ENCODE measurements at regions not wholly inside any gene's neighbourhood (a gene's known extent, or its start where the extent isn't known, plus 50 kb on each side); places are given as distances from the start of the nearest gene placed in this dataset.
"Not testable (repeated sequence)": the region's sequence is repeated elsewhere in the genome, so short reads cannot be mapped to it uniquely, and the experiment has no call there.

DNA sequence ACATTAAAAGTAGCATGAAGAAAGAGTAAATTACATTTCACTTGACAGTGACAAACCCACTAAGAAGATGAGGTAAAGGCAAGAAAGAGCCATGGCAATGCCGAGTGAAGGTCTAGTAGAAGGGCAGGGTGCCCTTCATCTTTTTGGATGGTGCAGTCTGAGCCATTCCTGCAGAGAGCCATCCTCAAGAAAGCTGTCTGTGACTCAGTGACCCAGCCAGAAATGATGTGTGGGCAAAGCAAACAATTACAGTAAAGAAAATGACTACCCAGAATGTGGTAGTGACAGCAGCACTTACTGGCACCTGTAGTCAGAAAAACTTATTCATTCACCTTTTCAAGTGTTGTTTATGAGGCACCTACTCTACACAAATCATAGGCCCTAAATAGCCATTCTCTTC, 281.7 kb downstream of the DUSP6 start:
- Histone ChIP-seq H3K36me3 (ENCODE audit: insufficient read depth, low read length) (no peaks in the 10 kb centered on the region), H3K9me3 (replicated peaks; ENCODE audit: low read length) (no peaks in the 10 kb centered on the region), H3K4me1 (ENCODE audit: control insufficient read depth, insufficient read depth, low read length) (peaks cover 33% of the 10 kb centered on the region), H3K4me2 (ENCODE audit: low read length) (no peak overlapping the region), H3K27me3 (ENCODE audit: control insufficient read depth, insufficient read depth, low read length) (no peaks in the 10 kb centered on the region), H3K4me3 (ENCODE audit: low read length) (no peak overlapping the region), H3K9ac (ENCODE audit: low read depth, low read length) (no peak overlapping the region)

DNA sequence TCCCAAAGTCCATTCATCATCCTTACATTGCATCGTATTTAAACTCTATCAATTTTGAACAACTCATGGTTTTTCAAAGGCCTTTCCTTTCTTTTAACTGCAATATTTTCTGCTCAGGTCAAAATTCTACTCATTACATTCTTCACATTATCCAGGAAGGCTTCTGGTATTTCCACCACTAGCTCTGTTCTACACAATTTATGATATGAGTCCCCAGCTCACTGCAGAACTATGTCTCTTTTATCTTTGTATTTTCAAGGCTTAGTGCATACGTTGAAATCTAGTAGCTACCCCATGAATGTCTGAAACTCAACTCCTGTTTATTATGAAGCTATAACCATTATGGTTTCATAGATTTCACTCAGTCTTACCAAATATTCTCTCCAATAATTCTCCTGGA, 282.9 kb downstream of the DUSP6 start:
- Histone ChIP-seq H3K36me3 (ENCODE audit: insufficient read depth, low read length) (no peaks in the 10 kb centered on the region), H3K27me3 (ENCODE audit: control insufficient read depth, insufficient read depth, low read length) (no peaks in the 10 kb centered on the region), H3K9ac (ENCODE audit: low read depth, low read length) (no peak overlapping the region), H3K9me3 (replicated peaks; ENCODE audit: low read length) (no peaks in the 10 kb centered on the region), H3K4me1 (ENCODE audit: control insufficient read depth, insufficient read depth, low read length) (peaks cover 40% of the 10 kb centered on the region), H3K4me2 (ENCODE audit: low read length) (no peak overlapping the region), H3K4me3 (ENCODE audit: low read length) (no peak overlapping the region)

DNA sequence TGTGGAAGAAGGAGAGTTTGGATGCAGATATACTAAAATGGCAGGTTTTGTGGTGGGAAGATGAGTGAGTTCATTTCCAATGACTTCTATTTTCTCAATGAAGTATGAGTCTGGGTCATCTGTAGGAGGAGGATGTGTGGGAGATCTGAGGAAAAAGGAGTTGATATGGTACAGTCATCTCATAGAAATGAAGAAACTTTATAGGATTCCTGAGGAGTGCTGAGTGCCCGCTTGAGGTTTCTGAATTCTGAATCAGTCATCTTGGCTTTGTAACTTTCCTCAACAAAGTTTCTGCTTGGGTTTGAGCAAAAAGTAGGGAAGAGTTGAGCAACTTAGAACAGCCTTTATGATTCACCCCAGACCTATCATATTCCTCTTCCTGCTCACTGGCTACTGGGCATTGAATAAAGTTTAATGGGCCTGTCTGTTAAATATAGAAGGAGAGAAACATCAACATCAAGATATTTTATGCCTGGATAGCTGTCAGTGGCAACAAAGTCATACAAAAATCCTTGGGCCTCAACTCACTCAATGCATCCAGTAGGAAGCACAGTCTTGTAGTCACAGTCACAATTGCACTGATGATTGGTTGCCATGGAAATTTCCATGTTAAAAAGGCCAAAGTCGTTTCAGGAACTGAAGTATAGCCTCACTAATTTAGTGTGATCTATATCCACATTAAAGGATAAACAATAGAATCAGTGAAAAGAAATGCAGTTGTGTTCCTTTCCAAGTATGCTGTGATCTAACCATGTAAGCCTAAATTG, 284.7 kb downstream of the DUSP6 start:
- Histone ChIP-seq H3K36me3 (ENCODE audit: insufficient read depth, low read length) (no peaks in the 10 kb centered on the region), H3K4me2 (ENCODE audit: low read length) (peak overlapping the region; percentile 43), H3K9ac (ENCODE audit: low read depth, low read length) (peak overlapping the region; percentile 44), H3K27me3 (ENCODE audit: control insufficient read depth, insufficient read depth, low read length) (no peaks in the 10 kb centered on the region), H3K4me3 (ENCODE audit: low read length) (no peak overlapping the region), H3K4me1 (ENCODE audit: control insufficient read depth, insufficient read depth, low read length) (peaks cover 30% of the 10 kb centered on the region), H3K9me3 (replicated peaks; ENCODE audit: low read length) (no peaks in the 10 kb centered on the region)

DNA sequence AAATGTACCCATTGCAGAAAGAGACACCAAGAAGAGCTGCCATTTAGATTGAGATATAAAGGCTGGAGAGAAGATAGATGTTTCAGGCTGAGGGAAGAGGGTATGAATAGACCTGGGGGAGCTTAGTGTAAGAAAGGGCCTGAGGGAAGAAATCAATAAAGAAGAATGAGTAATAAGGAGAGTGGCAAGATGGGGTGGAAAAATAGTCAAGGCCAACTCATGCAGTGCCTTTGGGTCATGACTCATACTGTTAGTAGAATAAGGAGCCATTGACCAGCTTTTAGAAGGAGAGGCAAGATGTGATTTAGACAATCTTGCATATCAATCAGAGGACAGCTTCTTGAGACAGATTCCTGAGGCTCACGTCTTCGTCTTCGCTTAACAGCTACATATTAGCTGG, 287.5 kb downstream of the DUSP6 start:
- peaks cover 32% of the 10 kb centered on the region for H3K4me1 ChIP-seq (ENCODE audit: control insufficient read depth, insufficient read depth, low read length)
- H3K27me3 ChIP-seq (ENCODE audit: control insufficient read depth, insufficient read depth, low read length) = no peaks in the 10 kb centered on the region
- no peak overlapping the region for H3K4me3 ChIP-seq (ENCODE audit: low read length)
- H3K9me3 ChIP-seq (replicated peaks; ENCODE audit: low read length) = no peaks in the 10 kb centered on the region
- no peak overlapping the region for H3K4me2 ChIP-seq (ENCODE audit: low read length)
- no peak overlapping the region for H3K9ac ChIP-seq (ENCODE audit: low read depth, low read length)
- H3K36me3 ChIP-seq (ENCODE audit: insufficient read depth, low read length) = no peaks in the 10 kb centered on the region

DNA sequence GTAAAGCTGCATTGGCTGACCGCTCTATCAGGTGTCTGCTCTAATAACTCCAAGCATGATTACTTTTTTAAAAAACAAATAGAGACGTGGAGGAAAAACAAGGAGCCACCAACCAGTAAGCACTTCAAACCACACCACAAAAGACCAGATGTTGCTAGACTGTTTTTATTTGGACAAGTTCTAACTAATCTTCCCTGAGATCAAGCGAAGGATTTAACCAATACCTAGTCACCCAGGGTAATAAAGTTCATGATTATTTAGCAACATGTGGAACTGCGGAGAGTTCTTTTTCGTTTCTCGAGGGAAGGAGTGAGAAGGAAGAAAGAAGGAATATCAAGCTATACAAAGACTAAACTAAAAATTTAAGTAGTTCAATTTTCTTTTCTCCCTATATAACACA, 288.1 kb downstream of the DUSP6 start:
- Histone ChIP-seq H3K4me2 (ENCODE audit: low read length) (no peak overlapping the region), H3K27me3 (ENCODE audit: control insufficient read depth, insufficient read depth, low read length) (no peaks in the 10 kb centered on the region), H3K9ac (ENCODE audit: low read depth, low read length) (no peak overlapping the region), H3K4me3 (ENCODE audit: low read length) (no peak overlapping the region), H3K9me3 (replicated peaks; ENCODE audit: low read length) (no peaks in the 10 kb centered on the region), H3K4me1 (ENCODE audit: control insufficient read depth, insufficient read depth, low read length) (peaks cover 36% of the 10 kb centered on the region), H3K36me3 (ENCODE audit: insufficient read depth, low read length) (no peaks in the 10 kb centered on the region)

DNA sequence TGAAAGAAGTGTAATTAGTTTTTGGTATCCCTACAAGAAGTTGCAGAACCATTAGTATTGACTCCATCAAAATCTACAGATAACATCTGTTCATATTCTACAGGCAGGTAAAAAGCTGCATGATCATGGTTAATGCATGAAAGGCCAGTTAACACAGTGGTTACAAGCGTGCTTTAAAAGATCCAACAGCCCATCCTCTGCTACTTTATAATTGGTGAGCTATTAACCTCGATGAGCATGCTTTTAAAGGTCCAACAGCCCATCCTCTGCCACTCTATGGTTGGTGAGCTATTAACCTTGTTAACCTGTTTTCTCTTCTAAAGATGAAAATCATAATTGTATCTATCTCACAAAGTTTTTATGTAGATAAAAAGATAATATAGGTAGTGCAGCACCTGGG, 289.3 kb downstream of the DUSP6 start:
- Histone ChIP-seq H3K36me3 (ENCODE audit: insufficient read depth, low read length) (no peaks in the 10 kb centered on the region), H3K4me3 (ENCODE audit: low read length) (no peak overlapping the region), H3K27me3 (ENCODE audit: control insufficient read depth, insufficient read depth, low read length) (no peaks in the 10 kb centered on the region), H3K9ac (ENCODE audit: low read depth, low read length) (no peak overlapping the region), H3K9me3 (replicated peaks; ENCODE audit: low read length) (no peaks in the 10 kb centered on the region), H3K4me2 (ENCODE audit: low read length) (no peak overlapping the region), H3K4me1 (ENCODE audit: control insufficient read depth, insufficient read depth, low read length) (peaks cover 29% of the 10 kb centered on the region)

DNA sequence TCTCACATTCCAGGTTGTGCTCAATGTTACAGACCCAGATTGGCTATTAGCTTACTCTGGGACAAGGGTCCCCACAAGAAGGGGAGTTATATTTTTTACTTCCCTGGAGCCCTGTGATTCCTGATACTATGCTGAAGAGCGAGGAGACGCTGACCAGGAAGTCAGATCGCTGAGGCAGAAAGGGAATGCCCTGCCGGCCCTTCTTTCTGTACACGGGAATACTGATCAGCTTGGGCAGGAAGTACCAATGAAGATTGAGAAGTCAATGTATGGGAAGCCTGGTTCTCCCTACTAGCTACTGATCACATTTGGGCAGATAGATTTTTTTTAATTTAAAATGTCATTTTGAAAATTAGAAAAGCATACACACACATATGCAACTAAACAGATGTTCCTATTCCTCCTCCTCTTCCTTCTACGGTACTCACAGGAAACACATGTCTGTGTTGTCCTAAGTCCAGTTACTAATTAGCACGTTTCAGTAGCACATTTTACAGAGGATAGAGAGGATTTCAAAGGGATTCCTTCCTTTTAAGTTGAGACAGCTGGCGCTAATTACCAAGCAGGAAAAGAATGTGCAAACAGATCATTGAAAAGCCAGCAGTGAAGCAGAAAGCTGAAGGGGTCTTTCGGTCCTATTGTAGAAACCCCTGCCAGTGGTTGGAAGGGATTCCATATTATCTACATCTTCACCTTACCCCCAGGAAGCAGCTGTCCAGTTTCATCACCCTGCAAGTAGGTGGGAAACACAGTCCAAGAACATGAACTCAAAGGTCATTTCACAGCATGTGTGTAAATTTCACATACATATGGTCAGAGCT, 292.4 kb downstream of the DUSP6 start:
- Histone ChIP-seq H3K27me3 (ENCODE audit: control insufficient read depth, insufficient read depth, low read length) (no peaks in the 10 kb centered on the region), H3K4me3 (ENCODE audit: low read length) (no peak overlapping the region), H3K4me2 (ENCODE audit: low read length) (peak overlapping the region; percentile 15), H3K9ac (ENCODE audit: low read depth, low read length) (peak overlapping the region; percentile 19), H3K9me3 (replicated peaks; ENCODE audit: low read length) (no peaks in the 10 kb centered on the region), H3K36me3 (ENCODE audit: insufficient read depth, low read length) (no peaks in the 10 kb centered on the region), H3K4me1 (ENCODE audit: control insufficient read depth, insufficient read depth, low read length) (peaks cover 14% of the 10 kb centered on the region)

DNA sequence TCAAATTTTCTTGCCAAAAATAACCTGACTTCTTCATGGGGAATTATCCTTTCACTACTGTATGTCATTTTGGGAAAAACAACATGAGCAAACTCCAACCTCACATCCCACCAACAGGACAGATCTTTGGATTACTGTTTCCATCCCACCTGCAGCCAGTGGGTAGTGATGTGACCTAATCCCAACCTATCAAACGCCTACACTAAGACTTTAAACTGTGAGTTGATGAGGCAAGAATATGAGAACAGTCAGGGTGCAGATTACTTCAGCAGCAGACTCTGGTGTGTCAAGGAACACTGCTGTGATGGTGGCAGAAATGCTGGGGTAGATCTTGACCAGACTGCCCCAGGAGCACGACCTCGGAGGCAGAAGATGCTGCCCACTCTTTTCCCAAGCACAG, 293.2 kb downstream of the DUSP6 start:
- peaks cover 9% of the 10 kb centered on the region for H3K4me1 ChIP-seq (ENCODE audit: control insufficient read depth, insufficient read depth, low read length)
- no peaks in the 10 kb centered on the region for H3K27me3 ChIP-seq (ENCODE audit: control insufficient read depth, insufficient read depth, low read length)
- H3K9me3 ChIP-seq (replicated peaks; ENCODE audit: low read length) = no peaks in the 10 kb centered on the region
- H3K9ac ChIP-seq (ENCODE audit: low read depth, low read length) = no peak overlapping the region
- no peak overlapping the region for H3K4me2 ChIP-seq (ENCODE audit: low read length)
- H3K36me3 ChIP-seq (ENCODE audit: insufficient read depth, low read length) = no peaks in the 10 kb centered on the region
- no peak overlapping the region for H3K4me3 ChIP-seq (ENCODE audit: low read length)

DNA sequence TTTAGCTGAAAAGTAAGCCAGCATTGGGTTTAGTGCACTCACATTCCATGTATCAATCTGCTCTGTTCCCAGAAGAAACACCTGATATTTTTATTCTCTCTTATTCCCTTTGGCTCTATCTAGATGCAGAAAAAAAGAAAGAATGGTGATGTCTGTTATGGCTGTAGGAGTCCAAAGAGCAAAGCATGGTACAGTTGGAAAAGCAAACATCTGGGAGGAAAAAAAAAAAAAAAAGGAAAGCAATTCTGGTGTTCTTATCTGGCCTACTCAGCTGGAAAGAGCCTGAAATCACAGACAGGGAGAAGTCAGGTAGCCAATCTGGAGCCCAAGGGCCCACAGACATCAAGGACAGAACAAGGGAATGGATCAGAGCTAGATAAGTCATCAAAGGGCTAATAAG, 293.9 kb downstream of the DUSP6 start:
- Histone ChIP-seq H3K4me2 (ENCODE audit: low read length) (no peak overlapping the region), H3K36me3 (ENCODE audit: insufficient read depth, low read length) (no peaks in the 10 kb centered on the region), H3K27me3 (ENCODE audit: control insufficient read depth, insufficient read depth, low read length) (no peaks in the 10 kb centered on the region), H3K4me3 (ENCODE audit: low read length) (no peak overlapping the region), H3K9ac (ENCODE audit: low read depth, low read length) (no peak overlapping the region), H3K4me1 (ENCODE audit: control insufficient read depth, insufficient read depth, low read length) (peaks cover 9% of the 10 kb centered on the region), H3K9me3 (replicated peaks; ENCODE audit: low read length) (no peaks in the 10 kb centered on the region)

DNA sequence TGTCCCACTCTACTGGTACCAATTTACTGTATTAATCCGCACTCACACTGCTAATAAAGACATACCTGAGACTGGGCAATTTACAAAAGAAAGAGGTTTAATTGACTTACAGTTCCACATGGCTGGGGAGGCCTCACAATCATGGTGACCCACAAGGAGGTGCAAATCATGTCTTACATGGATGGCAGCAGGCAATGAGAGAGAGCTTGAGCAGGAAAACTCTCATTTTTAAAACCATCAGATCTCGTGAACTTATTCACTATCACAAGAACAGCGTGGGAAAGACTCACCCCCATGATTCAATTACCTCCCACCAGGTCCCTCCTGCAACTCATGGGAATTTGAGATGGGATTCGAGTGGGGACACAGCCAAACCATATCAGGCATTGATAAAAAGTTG, 298.5 kb downstream of the DUSP6 start:
- H3K4me2 ChIP-seq (ENCODE audit: low read length); H3K9me3 ChIP-seq (replicated peaks; ENCODE audit: low read length); H3K4me3 ChIP-seq (ENCODE audit: low read length); H3K4me1 ChIP-seq (ENCODE audit: control insufficient read depth, insufficient read depth, low read length); H3K36me3 ChIP-seq (ENCODE audit: insufficient read depth, low read length); H3K9ac ChIP-seq (ENCODE audit: low read depth, low read length); H3K27me3 ChIP-seq (ENCODE audit: control insufficient read depth, insufficient read depth, low read length): not testable (repeated sequence)

DNA sequence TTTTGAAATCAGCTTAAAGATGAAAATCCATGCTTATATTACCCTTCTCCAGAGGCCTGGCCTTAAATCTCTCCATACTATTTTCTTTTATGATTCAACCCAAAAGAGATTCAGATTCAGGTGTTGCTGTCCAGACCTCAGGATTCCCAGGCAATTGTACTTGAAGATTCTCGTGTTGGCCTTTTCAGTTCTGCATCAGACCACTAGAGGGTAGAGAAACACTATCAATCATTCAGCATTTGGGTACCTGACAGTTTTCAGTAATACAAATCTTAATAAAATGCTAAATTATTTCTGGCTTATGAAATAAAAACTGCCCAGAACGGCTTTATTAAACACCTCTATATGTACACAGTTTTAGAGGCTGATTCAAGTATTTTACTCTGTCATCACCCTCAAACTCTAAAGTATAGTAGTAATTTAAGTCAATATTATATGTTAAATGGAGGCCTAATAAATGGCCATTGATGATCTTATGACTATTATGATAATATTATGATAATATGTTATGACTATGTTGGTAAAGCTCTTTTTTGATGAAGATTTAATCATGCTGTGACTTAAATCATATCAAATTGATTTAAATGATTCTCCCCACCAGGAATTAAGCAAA, 301.1 kb downstream of the DUSP6 start:
- no peak overlapping the region for H3K9ac ChIP-seq (ENCODE audit: low read depth, low read length)

More for the DNA sequence above, 301.1 kb downstream of the DUSP6 start:
- no peaks in the 10 kb centered on the region for H3K9me3 ChIP-seq (replicated peaks; ENCODE audit: low read length)
- H3K4me3 ChIP-seq (ENCODE audit: low read length) = no peak overlapping the region
- no peaks in the 10 kb centered on the region for H3K27me3 ChIP-seq (ENCODE audit: control insufficient read depth, insufficient read depth, low read length)
- H3K36me3 ChIP-seq (ENCODE audit: insufficient read depth, low read length) = no peaks in the 10 kb centered on the region
- H3K4me2 ChIP-seq (ENCODE audit: low read length) = no peak overlapping the region
- H3K4me1 ChIP-seq (ENCODE audit: control insufficient read depth, insufficient read depth, low read length) = no peaks in the 10 kb centered on the region

Data from skeletal muscle satellite cell (primary cell).